Nucleus accumbens (tissue), 56 donors: ENCODE measurements at regions not wholly inside any gene's neighbourhood (a gene's known extent, or its start where the extent isn't known, plus 50 kb on each side); places are given as distances from the start of the nearest gene placed in this dataset.

Experiments used
- DNase-seq, 56 donors: peaks; one replicate each; lab custom pipeline; 2025; lab: John Stamatoyannopoulos, UW

DNA sequence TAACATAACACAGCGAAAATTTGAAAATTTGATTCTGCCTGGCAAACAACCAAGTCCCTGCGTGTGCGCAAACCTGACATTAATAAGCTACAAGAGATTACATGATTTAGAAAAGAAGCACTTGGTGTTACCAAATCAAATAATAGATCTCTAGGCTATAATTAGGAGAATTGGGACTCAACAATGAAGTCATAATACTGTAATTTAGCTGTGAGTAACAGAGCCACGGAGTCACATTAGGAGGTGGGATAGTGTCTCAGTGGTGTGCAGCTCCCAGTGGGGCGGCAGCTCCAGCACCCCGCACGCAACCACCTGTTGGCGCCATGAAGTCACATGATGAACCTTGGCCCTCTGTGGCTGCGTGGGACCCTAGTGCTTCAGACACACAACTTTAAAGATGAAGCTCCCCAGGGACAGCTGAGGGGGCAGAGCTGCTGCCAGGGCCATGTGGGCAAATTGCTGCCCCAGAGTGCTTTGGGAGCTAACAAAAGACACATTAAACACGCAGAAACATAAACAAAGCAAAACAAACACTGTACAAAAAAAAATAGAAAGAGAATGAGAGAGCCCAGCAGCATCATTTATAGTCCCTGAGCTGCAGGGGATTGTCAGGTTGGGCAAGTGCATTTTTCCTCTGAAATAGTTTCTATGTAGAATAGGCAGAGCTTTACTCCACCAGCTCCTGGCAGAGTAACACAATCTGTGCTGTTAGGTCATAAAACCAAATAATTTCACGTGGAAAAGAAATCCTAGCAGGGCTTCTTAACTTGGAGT is 605.6 kb downstream of the SOX6 start:
- peak in 1 of 56 donors; percentile 23 for DNase-seq

DNA sequence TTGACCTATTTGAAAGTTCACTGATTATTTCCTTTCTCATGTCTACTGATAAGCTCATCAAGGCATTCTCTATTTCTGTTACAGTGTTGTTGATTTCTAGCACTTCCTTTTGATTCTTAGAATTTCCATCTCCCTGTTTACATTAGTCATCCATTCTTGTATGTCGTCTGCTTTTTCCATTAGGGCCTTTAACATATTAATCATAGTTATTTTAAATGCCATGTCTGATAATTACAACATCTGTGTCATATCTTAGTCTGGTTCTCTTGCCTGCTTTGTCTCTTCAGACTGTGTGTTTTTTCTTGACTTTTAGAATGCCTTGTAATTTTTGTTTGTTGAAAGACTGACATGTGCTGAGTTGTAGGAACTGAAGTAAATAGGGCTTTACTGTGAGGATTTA is 602.1 kb downstream of the SOX6 start:
- no peak for DNase-seq

DNA sequence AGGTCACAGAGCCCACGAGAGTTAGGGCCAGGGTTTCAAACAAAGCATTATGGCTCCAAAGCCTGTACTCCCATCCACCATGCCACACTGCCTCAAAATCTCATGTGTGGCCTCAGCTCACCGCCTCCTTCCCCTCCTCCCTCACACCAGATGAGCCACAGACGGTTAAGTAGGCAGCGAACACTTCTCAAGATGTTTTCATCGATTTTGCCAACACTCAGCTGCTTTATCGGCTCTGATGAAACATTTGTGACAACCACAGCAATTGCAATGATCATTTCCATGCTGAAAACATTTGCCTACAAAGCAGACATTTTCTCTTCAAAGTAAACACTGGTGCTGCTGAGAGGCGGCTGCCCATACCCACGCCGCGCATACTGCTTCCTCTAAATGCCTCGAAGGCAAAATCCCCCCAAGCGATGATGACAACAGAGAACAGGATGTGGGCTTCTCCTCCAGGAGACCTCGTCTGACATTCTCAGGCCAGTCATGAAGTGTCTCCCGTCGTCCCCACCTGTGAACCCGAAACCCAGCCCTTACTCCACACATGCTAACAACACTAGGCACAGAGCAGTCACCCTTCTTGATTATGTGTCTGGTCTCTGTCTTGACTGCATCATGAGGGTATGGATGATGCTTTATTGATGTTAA is 599.2 kb downstream of the SOX6 start:
- DNase-seq, result no peak

DNA sequence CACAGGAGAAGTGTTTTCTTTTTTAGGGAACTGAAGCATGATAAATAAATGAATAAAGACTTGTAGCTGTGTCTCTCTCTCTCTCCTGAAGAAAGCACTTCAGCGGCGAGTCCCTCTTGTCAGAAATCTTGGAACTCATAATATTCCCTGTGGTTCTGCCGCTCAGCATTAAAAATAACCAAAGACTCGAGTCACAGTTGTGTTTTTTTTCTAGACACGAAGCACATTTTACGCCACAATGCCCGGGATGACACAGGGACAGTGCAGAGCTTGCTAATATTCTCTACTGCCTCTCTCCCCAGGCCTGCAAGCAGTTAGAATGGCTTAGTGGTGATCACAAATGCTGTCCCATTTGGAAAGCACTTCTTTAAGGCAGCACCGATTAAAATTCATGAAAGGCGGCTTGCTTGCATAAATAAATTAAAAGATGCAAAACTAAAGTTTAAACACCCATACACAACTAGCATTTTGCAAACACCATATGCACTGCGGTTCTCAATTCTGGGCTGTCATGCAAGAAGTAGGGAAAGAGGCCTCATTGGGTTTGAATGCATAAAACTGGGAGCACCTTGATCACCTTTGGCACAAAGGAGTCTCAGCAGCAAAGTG is 597.4 kb downstream of the SOX6 start:
- DNase-seq, result peak in 1 of 56 donors; percentile 16

DNA sequence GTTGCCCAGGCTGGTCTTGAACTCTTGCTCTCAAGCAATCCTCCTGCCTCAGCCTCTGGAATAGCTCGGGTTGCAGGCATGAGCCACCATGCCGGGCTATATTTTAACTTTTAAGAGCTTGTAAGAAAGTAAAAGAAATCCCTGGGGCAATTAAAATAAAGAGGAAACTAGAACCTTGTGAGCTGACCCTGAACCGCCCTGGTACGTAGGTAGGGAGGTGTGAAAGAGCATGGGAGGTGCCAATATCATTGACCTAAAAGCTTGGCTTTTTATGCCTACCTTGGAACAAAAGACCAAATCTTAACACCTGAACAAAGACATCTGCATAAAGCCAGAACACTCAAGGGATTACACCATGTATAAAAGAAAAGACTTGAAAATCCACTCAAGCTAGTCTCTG is 595.1 kb downstream of the SOX6 start:
- no peak for DNase-seq

DNA sequence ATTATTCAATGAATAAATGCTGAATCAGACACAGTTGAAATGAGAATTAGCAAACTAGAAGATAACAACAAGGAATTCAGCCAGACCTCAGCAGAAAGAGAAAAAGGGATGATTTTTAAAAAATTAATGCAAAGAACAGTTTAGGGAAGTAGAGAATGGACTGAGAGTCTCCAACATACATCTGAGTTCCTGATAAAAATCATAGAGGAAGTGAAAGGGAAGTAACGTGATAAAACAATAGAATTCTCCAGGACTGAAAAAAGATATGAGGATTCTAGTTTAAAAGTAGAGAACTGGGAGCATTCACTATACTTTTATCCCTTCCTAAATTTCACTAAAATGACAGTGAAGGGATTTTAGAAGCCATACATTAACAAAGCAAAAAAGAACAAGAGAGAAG is 592.0 kb downstream of the SOX6 start:
- no peak for DNase-seq

DNA sequence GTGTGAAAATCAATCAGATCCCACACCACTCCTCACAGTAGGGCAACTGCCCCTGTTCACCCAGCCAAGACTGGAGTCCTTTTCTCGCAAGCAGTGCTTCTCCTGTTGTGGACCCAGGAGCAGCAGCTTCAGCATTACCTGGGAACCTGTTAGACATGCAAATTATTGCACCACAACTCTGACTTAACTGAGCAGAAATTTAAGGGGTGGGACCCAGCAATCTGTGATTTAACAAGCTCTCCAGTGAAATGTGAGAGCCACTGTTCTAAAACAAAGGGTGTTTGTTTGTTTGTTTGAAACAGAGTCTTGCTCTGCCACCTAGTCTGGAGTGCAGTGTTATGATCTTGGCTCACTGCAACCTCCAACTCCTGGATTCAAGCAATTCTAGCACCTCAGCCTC is 591.4 kb downstream of the SOX6 start:
- DNase-seq, result no peak

DNA sequence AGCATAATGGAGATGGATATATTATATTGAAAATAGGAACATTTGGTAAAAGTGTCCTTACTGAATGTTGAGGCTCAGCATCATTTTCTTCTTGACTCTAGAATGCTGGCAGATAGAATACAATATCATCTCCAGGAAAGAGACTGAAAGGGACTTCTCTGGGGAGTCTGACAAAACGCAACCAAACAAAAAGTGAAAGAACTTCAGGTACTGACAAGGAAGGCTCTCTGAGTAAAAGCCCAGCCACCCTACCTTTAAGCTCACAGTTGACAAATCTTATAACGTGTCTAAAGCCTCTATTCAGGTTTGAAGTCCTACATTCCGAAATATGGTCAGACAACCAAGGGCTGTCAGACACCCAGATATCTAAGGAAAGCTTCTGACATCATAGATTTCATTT is 590.8 kb downstream of the SOX6 start:
- no peak for DNase-seq

DNA sequence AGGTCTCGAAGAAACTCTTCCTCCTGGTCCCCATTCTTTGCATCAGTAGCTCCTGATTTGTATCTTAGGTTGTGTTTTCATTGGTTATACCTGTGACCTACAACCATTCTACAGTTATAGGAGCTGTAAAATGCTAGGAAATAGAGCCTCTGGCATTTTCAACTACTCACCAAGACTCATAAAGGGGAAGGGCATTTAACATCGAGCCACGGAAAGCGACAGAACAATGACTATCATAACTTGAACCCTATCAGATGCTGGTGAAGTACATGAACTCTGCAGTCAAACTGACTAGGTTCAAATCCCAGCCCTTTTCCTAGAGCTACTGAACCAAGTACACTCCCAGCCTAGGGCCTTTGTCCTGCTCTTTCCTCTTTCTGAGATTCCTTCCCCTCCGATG is 588.0 kb downstream of the SOX6 start:
- no peak for DNase-seq

DNA sequence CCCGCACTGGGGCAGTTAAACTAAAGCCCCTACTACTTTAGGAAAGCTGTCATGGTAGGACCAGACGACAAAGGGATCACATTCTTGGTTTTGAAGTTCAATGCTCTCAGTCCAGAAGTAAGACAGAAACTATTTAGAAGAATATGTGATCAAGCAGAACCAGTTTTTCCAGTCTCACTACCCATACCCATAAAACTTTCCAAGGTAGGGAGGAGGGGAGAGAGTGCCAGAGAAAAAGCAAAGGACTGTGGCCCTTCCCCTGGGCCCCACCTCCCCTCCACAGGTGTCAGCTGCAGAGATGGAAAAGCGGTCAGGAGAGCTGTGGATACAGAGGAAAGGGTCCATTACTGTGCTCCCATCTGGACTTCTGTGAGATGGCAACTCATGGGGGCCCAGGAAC is 587.1 kb downstream of the SOX6 start:
- DNase-seq, result no peak

DNA sequence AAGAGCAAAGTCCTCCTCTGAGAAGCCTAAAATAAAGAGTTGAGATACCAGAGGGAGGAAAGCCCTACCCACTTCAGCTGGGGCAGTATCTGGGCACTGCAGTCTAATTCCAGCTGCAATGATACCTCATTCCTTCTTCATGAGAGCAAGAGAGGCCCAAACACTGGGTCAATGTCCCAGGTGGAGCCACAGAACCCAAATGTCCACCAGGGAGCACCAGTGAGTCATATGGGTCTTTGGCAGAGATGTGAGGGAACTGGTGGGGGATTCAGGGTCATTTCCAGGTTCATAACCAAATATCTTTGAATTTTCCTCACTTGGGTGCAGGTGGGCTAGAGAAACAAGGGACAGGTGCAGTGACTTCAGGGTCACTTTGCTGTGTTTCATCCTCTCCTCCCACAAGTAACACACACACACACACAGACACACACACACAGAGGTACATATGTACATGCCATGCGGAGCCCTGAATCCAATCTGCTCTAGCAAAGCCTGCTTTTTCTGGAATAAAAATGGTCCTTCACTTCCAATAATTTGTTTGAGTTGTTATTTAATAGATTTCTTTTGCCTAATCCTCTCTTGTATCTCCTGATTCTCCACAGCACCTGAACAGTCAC is 585.4 kb downstream of the SOX6 start:
- peak in 6 of 56 donors; percentile 2 to 58 (median 11) for DNase-seq

DNA sequence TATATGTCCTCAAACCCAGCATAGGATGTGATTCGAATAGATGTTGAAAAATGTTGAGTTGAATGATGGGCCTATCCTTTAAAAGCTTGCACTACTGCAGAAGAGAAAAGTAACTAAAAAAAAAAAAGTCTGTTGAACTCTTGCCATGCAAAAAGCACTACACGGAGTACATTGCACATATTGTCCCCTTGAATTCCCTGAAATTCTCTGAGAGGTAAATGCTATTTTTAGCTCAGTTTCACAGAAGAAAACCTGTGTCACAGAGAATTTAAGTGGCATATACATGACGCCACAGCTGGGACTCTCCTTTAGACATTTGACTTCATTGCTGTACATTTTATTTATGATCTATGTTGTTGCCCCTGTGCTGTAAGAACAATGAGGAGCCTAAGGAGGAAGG is 583.8 kb downstream of the SOX6 start:
- DNase-seq, result no peak

DNA sequence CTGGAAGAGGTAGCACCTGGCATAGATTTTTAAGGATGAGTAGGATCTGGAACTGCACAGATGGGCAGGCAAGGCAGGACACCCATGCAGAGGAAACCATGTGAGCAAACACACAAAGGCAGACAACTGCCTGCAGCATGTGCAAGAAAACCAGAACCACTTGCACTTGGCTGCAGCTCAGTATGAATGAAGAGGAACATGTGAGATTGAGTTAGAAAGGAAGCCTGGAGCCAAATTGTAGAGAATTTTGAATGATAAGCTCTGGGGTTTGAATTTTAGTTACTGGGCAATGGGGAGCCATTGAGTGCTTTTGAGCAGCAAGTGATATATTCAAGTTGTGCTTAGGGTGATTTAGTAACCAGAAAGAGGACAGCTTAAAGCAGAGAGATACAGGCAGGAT is 583.4 kb downstream of the SOX6 start:
- DNase-seq, result no peak

DNA sequence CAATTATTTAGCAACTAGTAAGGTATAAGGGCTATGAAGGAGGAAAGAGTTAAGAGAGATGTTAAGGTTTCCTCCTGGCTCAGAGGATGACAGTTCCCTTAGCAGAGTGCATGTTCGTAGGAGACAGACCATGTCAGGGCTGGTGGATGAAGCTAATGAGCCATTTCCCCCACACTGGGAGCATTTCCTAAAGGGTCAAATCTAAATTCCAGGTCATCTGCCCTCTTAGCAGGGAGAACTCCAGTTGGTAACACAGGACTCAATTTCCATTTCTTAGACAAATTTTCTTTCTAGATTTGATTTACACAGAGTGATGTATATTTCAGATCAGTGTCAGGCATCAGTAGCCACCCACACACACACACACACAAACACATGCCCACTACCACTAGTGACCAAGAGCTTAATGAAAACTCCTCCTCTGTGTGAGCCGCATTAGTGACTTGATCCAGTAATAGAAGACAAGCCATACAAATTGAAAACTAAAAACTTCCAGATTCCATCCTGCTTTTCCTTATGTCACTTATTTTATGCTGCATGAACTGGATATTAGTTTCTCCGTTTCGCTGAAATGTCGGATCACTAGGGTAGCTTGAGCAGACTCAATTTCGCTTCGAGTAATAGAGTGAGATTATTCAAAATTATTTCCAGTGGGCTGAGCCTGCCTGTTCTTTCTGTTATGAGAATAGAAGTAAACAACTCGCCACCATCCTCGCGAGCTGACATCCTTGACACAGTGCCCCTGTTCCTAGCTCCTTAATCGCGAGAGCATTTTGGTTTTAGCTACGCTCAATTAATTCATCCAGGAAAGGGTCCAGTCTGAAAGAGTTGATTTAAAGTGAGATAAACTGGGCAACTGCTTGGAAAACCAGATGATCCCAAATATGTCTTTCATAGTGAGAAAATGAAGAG is 582.6 kb downstream of the SOX6 start:
- no peak for DNase-seq

DNA sequence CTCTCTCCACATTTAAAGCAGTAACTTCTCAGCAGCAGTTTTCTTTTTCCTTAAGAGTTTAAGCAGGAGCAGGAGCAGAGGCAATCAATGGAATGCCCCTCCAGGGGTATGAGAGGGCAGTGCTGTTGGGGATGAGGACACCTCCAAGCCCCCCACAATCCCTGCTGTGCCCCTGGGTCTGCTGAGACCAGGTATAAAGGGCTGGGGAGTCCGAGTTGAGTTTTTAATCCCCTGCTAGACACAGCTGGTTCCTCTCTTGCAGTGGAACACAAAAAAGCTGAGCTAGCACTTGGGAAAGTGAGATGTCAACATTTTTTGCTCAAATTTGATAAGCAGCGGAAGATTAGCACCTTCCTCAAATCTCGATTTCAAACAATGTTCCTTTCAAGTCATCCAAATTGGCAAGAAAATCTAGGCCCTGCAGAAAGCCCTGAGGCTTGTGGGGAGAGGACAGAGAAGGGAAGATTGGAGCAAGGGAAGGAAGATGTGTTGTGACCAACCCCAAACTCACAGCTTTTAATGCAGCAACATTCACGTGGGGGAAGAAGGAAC is 581.9 kb downstream of the SOX6 start:
- DNase-seq, result no peak

DNA sequence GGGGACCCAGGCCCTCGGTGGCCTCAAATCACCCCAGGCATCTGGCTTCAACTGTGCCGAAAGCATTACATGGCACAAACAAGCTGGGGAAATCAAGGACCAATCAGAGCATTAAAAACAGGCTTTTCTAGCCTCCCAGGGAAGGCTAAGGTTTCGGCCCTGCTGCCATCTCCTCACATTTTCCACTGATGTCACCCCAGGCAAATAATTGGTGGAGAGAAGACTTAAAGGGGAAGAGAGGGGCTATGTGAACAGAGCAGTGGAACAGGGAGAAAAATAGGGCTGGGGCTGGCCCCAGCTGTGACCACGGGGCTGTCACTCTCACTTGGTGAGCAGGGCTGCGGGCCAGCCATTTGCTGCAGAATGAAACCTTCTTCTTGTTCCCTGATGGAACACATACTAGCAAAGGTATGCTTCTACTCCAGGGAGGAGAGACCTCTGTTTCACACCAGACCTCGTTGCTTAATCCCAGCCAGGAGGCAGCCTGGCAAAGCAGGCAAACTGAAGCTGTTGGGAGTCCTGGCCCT is 581.3 kb downstream of the SOX6 start:
- DNase-seq, result no peak

DNA sequence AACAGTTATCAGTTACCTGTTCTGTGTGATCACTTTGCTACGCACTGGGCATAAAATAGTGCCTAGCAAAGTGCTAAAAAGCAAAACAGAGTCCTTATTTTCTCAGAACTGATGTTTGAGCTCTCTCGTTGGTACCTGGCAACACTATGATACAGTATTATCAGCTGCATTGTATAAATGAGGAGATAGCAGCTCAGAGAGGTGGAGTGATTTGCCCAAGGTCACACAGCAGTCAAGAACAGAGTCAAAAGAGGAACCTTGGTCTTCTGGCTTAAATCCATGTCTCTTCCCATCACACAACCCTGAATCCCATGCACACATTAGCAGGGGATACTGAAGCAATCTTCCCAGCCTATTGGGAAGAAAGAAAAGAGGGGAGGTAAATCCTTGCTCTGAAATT is 580.5 kb downstream of the SOX6 start:
- no peak for DNase-seq

DNA sequence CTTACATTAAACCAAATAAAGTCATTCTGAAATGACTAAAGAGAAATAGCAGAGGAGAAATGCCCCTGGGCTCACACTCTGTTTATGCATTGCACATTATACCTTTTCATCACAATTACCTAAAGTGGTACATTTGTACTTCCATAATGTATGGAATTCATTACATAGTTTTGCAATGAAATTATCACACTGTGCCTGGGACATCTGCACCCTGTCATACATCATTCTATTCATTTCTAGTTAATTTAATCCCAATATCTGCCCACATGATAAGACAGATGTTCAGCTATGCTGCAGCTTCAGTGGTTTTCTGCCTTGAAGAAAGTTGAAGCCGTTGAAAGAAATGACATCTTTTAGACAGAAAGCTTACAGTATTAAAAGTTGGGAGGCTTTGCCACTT is 580.0 kb downstream of the SOX6 start:
- DNase-seq, result no peak

DNA sequence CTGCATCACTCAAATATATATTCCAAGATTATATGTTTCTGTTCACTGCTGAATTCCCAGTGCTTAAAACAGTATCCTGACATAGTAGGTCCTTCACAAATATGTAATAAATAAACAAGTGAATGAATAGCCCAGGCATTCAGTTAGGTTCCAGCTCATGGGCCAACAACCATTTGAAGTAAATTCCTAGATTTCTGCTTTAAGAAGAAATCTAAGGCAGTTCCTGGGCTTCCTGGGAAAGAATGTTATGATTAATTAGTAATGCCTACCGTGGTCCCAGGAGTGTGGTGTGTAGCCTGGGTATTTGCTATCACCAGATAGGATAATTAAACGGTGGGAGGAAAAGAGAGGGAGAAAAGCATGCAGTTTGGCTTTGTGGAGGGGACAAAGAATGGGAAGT is 576.8 kb downstream of the SOX6 start:
- no peak for DNase-seq

DNA sequence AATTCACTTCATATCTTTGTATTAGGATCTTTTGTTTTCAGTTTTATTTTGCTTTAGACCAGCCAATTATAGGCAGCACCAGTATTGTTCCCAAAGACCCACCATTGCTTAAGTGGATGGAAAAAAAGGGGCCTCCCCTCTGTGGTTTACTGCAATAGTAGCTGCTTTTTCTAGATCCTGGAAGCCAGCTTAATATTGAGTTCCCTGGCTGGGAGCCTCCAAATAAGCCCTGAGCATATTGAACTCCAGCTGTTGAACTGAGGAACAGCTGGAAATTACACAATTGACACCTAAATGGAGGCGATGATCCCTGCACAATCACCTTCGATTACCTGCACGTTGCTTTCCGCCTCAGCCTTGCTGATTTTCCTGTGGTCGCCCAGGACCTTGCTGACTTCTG is 576.0 kb downstream of the SOX6 start:
- DNase-seq, result no peak
